RWPE2 (cell line): ENCODE measurements at regions not wholly inside any gene's neighbourhood (a gene's known extent, or its start where the extent isn't known, plus 50 kb on each side); places are given as distances from the start of the nearest gene placed in this dataset.
A peak's percentile ranks its signal among the peaks of the same experiment; 100 is the strongest.

Experiments used
- ATAC-seq: fragments of 200-7000 bp; cut with Tn5 transposase; 3 replicates; pipeline ENCODE4 v1.9.1; 2021; ENCODE audit warnings: low read depth
- DNase-seq: peaks from one replicate; pipeline ENCODE4 v3.0.0-alpha.2; 2020; ENCODE audit warnings: low spot score
- H3K27ac ChIP-seq: fragments of 450-650 bp; 2 replicates; pipeline ENCODE4 v1.5.1; 2017; ENCODE audit warnings: mild to moderate bottlenecking; ENCODE audit not compliant: poor library complexity, severe bottlenecking
- H3K27me3 ChIP-seq: fragments of 250-450 bp; sonication (Bioruptor Pico); 2 replicates; pipeline ENCODE4 v1.5.1; 2021; ENCODE audit warnings: mild to moderate bottlenecking, moderate library complexity; ENCODE audit not compliant: insufficient read depth, poor library complexity, severe bottlenecking
- H3K36me3 ChIP-seq: fragments of 250-450 bp; sonication (Bioruptor Pico); 2 replicates; pipeline ENCODE4 v1.5.1; 2020; ENCODE audit warnings: low read depth, mild to moderate bottlenecking, moderate library complexity
- H3K4me1 ChIP-seq: fragments of 250-450 bp; sonication (Bioruptor Pico); 2 replicates; pipeline ENCODE4 v1.5.1; 2021; ENCODE audit warnings: mild to moderate bottlenecking, moderate library complexity; ENCODE audit not compliant: insufficient read depth, poor library complexity, severe bottlenecking
- H3K4me3 ChIP-seq: fragments of 250-450 bp; sonication (Bioruptor Pico); 2 replicates; pipeline ENCODE4 v1.5.1; 2021; ENCODE audit warnings: mild to moderate bottlenecking, moderate library complexity; ENCODE audit not compliant: severe bottlenecking
- H3K9me3 ChIP-seq: fragments of 250-450 bp; sonication (Bioruptor Pico); 2 replicates; pipeline ENCODE4 v1.5.1; 2021; ENCODE audit warnings: mild to moderate bottlenecking, moderate library complexity; ENCODE audit not compliant: severe bottlenecking
- CTCF ChIP-seq: fragments of 450-650 bp; IDR thresholded peaks from one replicate; pipeline ENCODE4 v1.5.1; 2017; ENCODE audit warnings: mild to moderate bottlenecking, moderate library complexity; ENCODE audit not compliant: poor library complexity, severe bottlenecking

GRCh38 chr2:15733867-15734673, 142.4 kb downstream of the DDX1 start:
- Histone ChIP-seq H3K9me3 (no peaks in the 10 kb centered on the region), H3K36me3 (no peaks in the 10 kb centered on the region), H3K4me1 (peaks cover 9% of the 10 kb centered on the region), H3K27ac (no peak overlapping the region), H3K4me3 (no peak overlapping the region), H3K27me3 (peaks cover 52% of the 10 kb centered on the region)
- DNase-seq (no peak), ATAC-seq (0 out of 3 replicates have a peak, but pooled peaks have one; percentile 8)
- no peak for TF ChIP-seq CTCF

GRCh38 chr2:15734674-15735483, 143.2 kb downstream of the DDX1 start:
- Histone ChIP-seq H3K9me3 (no peaks in the 10 kb centered on the region), H3K36me3 (no peaks in the 10 kb centered on the region), H3K27me3 (peaks cover 51% of the 10 kb centered on the region), H3K4me3 (no peak overlapping the region), H3K27ac (no peak overlapping the region), H3K4me1 (peaks cover 9% of the 10 kb centered on the region)
- TF ChIP-seq CTCF, result no peak
- DNase-seq, result no peak
- no peak for ATAC-seq

GRCh38 chr2:15735484-15736326, 144.0 kb downstream of the DDX1 start:
- no peak overlapping the region for H3K4me3 ChIP-seq
- DNase-seq, result no peak
- peaks cover 4% of the 10 kb centered on the region for H3K4me1 ChIP-seq
- ATAC-seq, result no peak
- no peaks in the 10 kb centered on the region for H3K9me3 ChIP-seq
- H3K27me3 ChIP-seq, result peaks cover 60% of the 10 kb centered on the region
- H3K36me3 ChIP-seq, result no peaks in the 10 kb centered on the region
- no peak overlapping the region for H3K27ac ChIP-seq
- no peak for TF ChIP-seq CTCF

- Histone ChIP-seq H3K9me3 (no peaks in the 10 kb centered on the region), H3K27me3 (peaks cover 57% of the 10 kb centered on the region), H3K27ac (no peak overlapping the region), H3K4me3 (no peak overlapping the region), H3K4me1 (no peaks in the 10 kb centered on the region), H3K36me3 (no peaks in the 10 kb centered on the region)
- DNase-seq (no peak), ATAC-seq (no peak)
- TF ChIP-seq CTCF, result no peak
Measured at GRCh38 chr2:15736396-15737180, 144.9 kb downstream of the DDX1 start.
